H1 (cell line): ENCODE measurements at regions not wholly inside any gene's neighbourhood (a gene's known extent, or its start where the extent isn't known, plus 50 kb on each side); places are given as distances from the start of the nearest gene placed in this dataset.

Source experiments
- CTCF ChIA-PET: fragments of 300-600 bp; sonication (Branson Sonifier 250); formaldehyde crosslinking; loops from one replicate; lab custom pipeline; 2021; ENCODE audit not compliant: partially characterized antibody; lab: Charles Lee
- POLR2A ChIA-PET: fragments of 300-600 bp; sonication (Branson Sonifier 250); formaldehyde crosslinking; loops from one replicate; lab custom pipeline; 2021; ENCODE audit warnings: inconsistent platforms; ENCODE audit not compliant: partially characterized antibody; lab: Charles Lee
- DNase-seq, 2 experiments: peaks; one replicate each; pipeline versions ENCODE4 v3.0.0 to v3.0.0-alpha.2; 2010 to 2022; ENCODE audit warnings: low spot score in 2 of 2, low read depth in 1 of 2, mixed read lengths in 1 of 2
- FAIRE-seq: peaks from 2 replicates; lab custom pipeline; 2011; peaks lifted over from hg19 to GRCh38; lab: Jason Lieb, UNC
- H2AFZ ChIP-seq: 2 replicates; pipeline ENCODE4 v1.8.1; 2012; ENCODE audit warnings: low read length, inconsistent platforms
- H2AK5ac ChIP-seq: 2 replicates; pipeline ENCODE4 v1.6.1; 2013; ENCODE audit warnings: low read depth, low read length
- H2BK120ac ChIP-seq: replicated peaks from 2 replicates; pipeline ENCODE3; 2013; ENCODE audit warnings: low read depth, low read length, inconsistent platforms
- H2BK12ac ChIP-seq: 2 replicates; pipeline ENCODE4 v1.6.1; 2013; ENCODE audit warnings: low read depth, low read length
- H2BK15ac ChIP-seq: 2 replicates; pipeline ENCODE4 v1.6.1; 2013; ENCODE audit warnings: low read length
- H2BK20ac ChIP-seq: 2 replicates; pipeline ENCODE4 v1.6.1; 2013; ENCODE audit warnings: low read length
- H2BK5ac ChIP-seq: 2 replicates; pipeline ENCODE4 v1.6.1; 2013; ENCODE audit warnings: low read depth, low read length
- H3K14ac ChIP-seq: 2 replicates; pipeline ENCODE4 v1.6.1; 2013; ENCODE audit warnings: inconsistent platforms; ENCODE audit not compliant: insufficient read length
- H3K18ac ChIP-seq: 2 replicates; pipeline ENCODE4 v1.6.1; 2013; ENCODE audit warnings: low read length; ENCODE audit errors: extremely low read depth
- H3K23ac ChIP-seq: 2 replicates; pipeline ENCODE4 v1.6.1; 2013; ENCODE audit warnings: inconsistent platforms; ENCODE audit not compliant: insufficient read length
- H3K23me2 ChIP-seq: 2 replicates; pipeline ENCODE4 v1.6.1; 2013; ENCODE audit warnings: low read depth, low read length
- H3K27ac ChIP-seq: 2 replicates; pipeline ENCODE4 v1.6.1; 2011; ENCODE audit warnings: low read depth, low read length, inconsistent platforms
- H3K27me3 ChIP-seq, 4 experiments: replicated peaks in 1 of 4; 1 replicate in 1 of 4; 2 replicates in 3 of 4; pipeline versions ENCODE4 v1.6.1 to v1.8.1; 2011 to 2013; ENCODE audit warnings: low read length in 3 of 4, mild to moderate bottlenecking in 3 of 4, inconsistent platforms in 2 of 4, mixed read lengths in 2 of 4, moderate library complexity in 1 of 4; ENCODE audit not compliant: control insufficient read depth in 3 of 4, insufficient read depth in 3 of 4; ENCODE audit errors: extremely low read depth in 1 of 4
- H3K36me3 ChIP-seq, 4 experiments: 2 replicates each; pipeline versions ENCODE4 v1.6.1 to v1.8.1; 2011 to 2013; ENCODE audit warnings: mild to moderate bottlenecking in 4 of 4, low read length in 3 of 4, moderate library complexity in 2 of 4, control low read depth in 1 of 4, inconsistent platforms in 1 of 4; ENCODE audit not compliant: insufficient read depth in 4 of 4, control insufficient read depth in 2 of 4
- H3K4ac ChIP-seq: replicated peaks from 2 replicates; pipeline ENCODE3; 2013; ENCODE audit warnings: low read length, low read depth, mixed read lengths, inconsistent platforms; ENCODE audit not compliant: insufficient read length
- H3K4me1 ChIP-seq, 4 experiments: replicated peaks in 1 of 4; 1 replicate in 1 of 4; 2 replicates in 3 of 4; pipeline versions ENCODE4 v1.6.1 to v1.8.1; 2011 to 2013; ENCODE audit warnings: low read length in 3 of 4, inconsistent platforms in 2 of 4, mixed read lengths in 1 of 4; ENCODE audit not compliant: insufficient read depth in 4 of 4, control insufficient read depth in 3 of 4
- H3K4me2 ChIP-seq, 2 experiments: 2 replicates each; pipeline versions ENCODE4 v1.6.1 to v1.8.1; 2011 to 2013; ENCODE audit warnings: low read depth in 2 of 2, low read length in 2 of 2, control low read depth in 1 of 2, inconsistent platforms in 1 of 2, mild to moderate bottlenecking in 1 of 2; ENCODE audit not compliant: insufficient read depth in 1 of 2
- H3K4me3 ChIP-seq, 4 experiments: fragments of 200-600, 300-600 bp in 1 of 4; sonication (generic), shearing (Covaris generic), sonication (Bioruptor Twin) in 1 of 4; 2 replicates each; pipeline versions ENCODE4 v1.5.1 to v1.8.1; 2011 to 2016; ENCODE audit warnings: low read length in 4 of 4, low read depth in 3 of 4, control low read depth in 2 of 4, inconsistent platforms in 2 of 4, mild to moderate bottlenecking in 2 of 4, mixed read lengths in 1 of 4, moderate library complexity in 1 of 4; ENCODE audit not compliant: insufficient read depth in 2 of 4; ENCODE audit errors: extremely low read depth in 1 of 4
- H3K56ac ChIP-seq: replicated peaks from 2 replicates; pipeline ENCODE3; 2013; ENCODE audit warnings: low read depth, mild to moderate bottlenecking, mixed read lengths, low read length, inconsistent platforms; ENCODE audit not compliant: insufficient read length
- H3K79me1 ChIP-seq: 2 replicates; pipeline ENCODE4 v1.6.1; 2013; ENCODE audit warnings: low read depth, low read length, control low read depth
- H3K79me2 ChIP-seq, 2 experiments: 2 replicates each; pipeline versions ENCODE4 v1.6.1 to v1.8.1; 2012 to 2013; ENCODE audit warnings: low read length in 2 of 2, mild to moderate bottlenecking in 2 of 2, inconsistent platforms in 1 of 2; ENCODE audit not compliant: insufficient read depth in 2 of 2, control insufficient read depth in 1 of 2
- H3K9ac ChIP-seq, 4 experiments: replicated peaks in 1 of 4; 1 replicate in 1 of 4; 2 replicates in 3 of 4; pipeline versions ENCODE4 v1.6.1 to v1.8.1; 2011 to 2013; ENCODE audit warnings: low read depth in 3 of 4, low read length in 3 of 4, control low read depth in 2 of 4, mild to moderate bottlenecking in 2 of 4, moderate library complexity in 2 of 4, inconsistent platforms in 1 of 4; ENCODE audit errors: extremely low read depth in 1 of 4
- H3K9me3 ChIP-seq, 2 experiments: 2 replicates each; pipeline versions ENCODE4 v1.6.1 to v1.8.1; 2012 to 2013; ENCODE audit warnings: mild to moderate bottlenecking in 2 of 2, moderate library complexity in 2 of 2, control low read depth in 1 of 2, inconsistent platforms in 1 of 2, low read depth in 1 of 2, low read length in 1 of 2, mixed read lengths in 1 of 2; ENCODE audit not compliant: insufficient read depth in 2 of 2
- H4K20me1 ChIP-seq, 2 experiments: replicated peaks in 1 of 2; 2 replicates each; pipeline versions ENCODE3 to v1.8.1; 2011 to 2013; ENCODE audit warnings: inconsistent platforms in 2 of 2, low read length in 2 of 2, mild to moderate bottlenecking in 1 of 2; ENCODE audit not compliant: insufficient read depth in 2 of 2, control insufficient read depth in 1 of 2
- H4K5ac ChIP-seq: 2 replicates; pipeline ENCODE4 v1.6.1; 2013; ENCODE audit warnings: low read length, low read depth, mixed read lengths, inconsistent platforms; ENCODE audit not compliant: insufficient read length
- H4K8ac ChIP-seq: 2 replicates; pipeline ENCODE4 v1.8.0; 2013; ENCODE audit warnings: mild to moderate bottlenecking, moderate library complexity, low read length, inconsistent platforms; ENCODE audit not compliant: insufficient read depth; ENCODE audit errors: extremely low read depth
- H4K91ac ChIP-seq: replicated peaks from 2 replicates; pipeline ENCODE3; 2013; ENCODE audit warnings: low read length, mixed read lengths, inconsistent platforms; ENCODE audit not compliant: insufficient read length
- BCL11A ChIP-seq, 2 experiments: IDR thresholded peaks; one replicate each; pipeline ENCODE4 v1.6.1; 2011; ENCODE audit warnings: low read depth in 2 of 2, low read length in 2 of 2, mild to moderate bottlenecking in 2 of 2
- CEBPB ChIP-seq: IDR thresholded peaks from 2 replicates; pipeline ENCODE4 v1.6.1; 2012; ENCODE audit warnings: low read depth, low read length
- CHD1 ChIP-seq: IDR thresholded peaks from 2 replicates; pipeline ENCODE4 v1.6.1; 2012; ENCODE audit warnings: low read depth, low read length, improper control_type of control experiment
- EGR1 ChIP-seq: IDR thresholded peaks from 2 replicates; pipeline ENCODE4 v1.6.1; 2011; ENCODE audit warnings: low read depth, low read length, borderline replicate concordance
- EP300 ChIP-seq, 2 experiments: IDR thresholded peaks; 1 replicate in 1 of 2; 2 replicates in 1 of 2; pipeline ENCODE4 v1.6.1; 2011 to 2012; ENCODE audit warnings: low read depth in 2 of 2, low read length in 2 of 2, mild to moderate bottlenecking in 2 of 2, borderline replicate concordance in 1 of 2, inconsistent platforms in 1 of 2, moderate library complexity in 1 of 2
- GTF2F1 ChIP-seq: IDR thresholded peaks from 2 replicates; pipeline ENCODE4 v1.6.1; 2012; ENCODE audit warnings: low read depth, low read length, improper control_type of control experiment, borderline replicate concordance
- HDAC6 ChIP-seq: IDR thresholded peaks from one replicate; pipeline ENCODE4 v1.7.1; 2012; ENCODE audit warnings: low read depth, mild to moderate bottlenecking, inconsistent platforms, low read length, moderate library complexity
- JUND ChIP-seq: IDR thresholded peaks from 2 replicates; pipeline ENCODE4 v1.6.1; 2011; ENCODE audit warnings: mild to moderate bottlenecking, improper control_type of control experiment, low read length
- MAFK ChIP-seq: IDR thresholded peaks from 2 replicates; pipeline ENCODE4 v1.6.1; 2012; ENCODE audit warnings: low read depth, mild to moderate bottlenecking, improper control_type of control experiment, low read length
- POU5F1 ChIP-seq: IDR thresholded peaks from 2 replicates; pipeline ENCODE4 v1.6.1; 2011; ENCODE audit warnings: low read depth, mild to moderate bottlenecking, low read length, moderate library complexity
- RNF2 ChIP-seq: fragments of 200-900, 300-1000 bp; sonication (generic); IDR thresholded peaks from 2 replicates; pipeline ENCODE4 v1.7.1; 2016; ENCODE audit warnings: borderline replicate concordance, low read depth, mild to moderate bottlenecking, antibody characterized with exemption, low read length; ENCODE audit not compliant: poor library complexity, severe bottlenecking; ENCODE audit errors: missing control alignments
- SRF ChIP-seq: IDR thresholded peaks from 2 replicates; pipeline ENCODE4 v1.6.1; 2011; ENCODE audit warnings: mild to moderate bottlenecking, low read depth, low read length, moderate library complexity
- WGBS, 2 experiments: shearing (Covaris generic) in 1 of 2; methylation state at CpG; one replicate each; pipeline versions ENCODE4 v1.1.6 to v1.1.7; 2013 to 2015; ENCODE audit warnings: low lambda C conversion rate in 2 of 2, mixed read lengths in 2 of 2, inconsistent platforms in 1 of 2, low coverage in 1 of 2, missing lambda C conversion rate in 1 of 2; ENCODE audit not compliant: insufficient replicate concordance in 2 of 2, insufficient coverage in 1 of 2, insufficient read length in 1 of 2; ENCODE audit errors: extremely low coverage in 1 of 2, missing lambda C conversion rate in 1 of 2; 5-methylcytosine and 5-hydroxymethylcytosine counted together

- H3K4ac ChIP-seq: no peak overlapping the region
- H3K36me3 ChIP-seq: no peaks in the 10 kb centered on the region
- no peak overlapping the region for H3K27ac ChIP-seq
- 93% methylated on average over 3 of the region's 3 CpGs; no CpG with 5 or more reads in 1 of the 2 experiments for WGBS, 2 experiments
- no peak overlapping the region for H3K56ac ChIP-seq
- no peak overlapping the region for H2BK12ac ChIP-seq
- ChIA-PET POLR2A (interaction anchor here (0.6 kb wide), 1 partner anchor 301 kb away, joined by 3 read pairs; no protein-coding TSS in a partner anchor), CTCF (interaction anchor here (1.2 to 8.7 kb wide), 5 partner anchors 11 to 369 kb away, joined by 3 to 88 read pairs (median 4); no protein-coding TSS in a partner anchor)
- no peaks in the 10 kb centered on the region for H3K79me2 ChIP-seq
- H3K9ac ChIP-seq: no peak overlapping the region
- no peaks in the 10 kb centered on the region for H4K20me1 ChIP-seq
- H4K5ac ChIP-seq: no peak overlapping the region
- FAIRE-seq (no peak), DNase-seq (no peak)
- H2BK5ac ChIP-seq: no peak overlapping the region
- H3K23ac ChIP-seq: no peak overlapping the region
- H2BK20ac ChIP-seq: no peak overlapping the region
- no peaks in the 10 kb centered on the region; a peak in 1 of 7 replicates for H3K27me3 ChIP-seq
- H3K18ac ChIP-seq: no peak overlapping the region
- H3K4me1 ChIP-seq: no peaks in the 10 kb centered on the region; a peak in 2 of 7 replicates
- H4K8ac ChIP-seq: no peak overlapping the region
- no peaks in the 10 kb centered on the region for H3K9me3 ChIP-seq
- TF ChIP-seq HDAC6: no peak
- no peak for TF ChIP-seq EP300 (IDR thresholded peaks at IDR 0.05; ENCODE audit: borderline replicate concordance in 1 of 2, low read depth in 2 of 2, low read length in 2 of 2)
- no peak for TF ChIP-seq CHD1
- no peak for TF ChIP-seq SRF
- TF ChIP-seq JUND: no peak
- no peak for TF ChIP-seq GTF2F1
- no peak for TF ChIP-seq MAFK
- no peak for TF ChIP-seq EGR1
- no peak for TF ChIP-seq CEBPB
- no peak for TF ChIP-seq POU5F1
- no peak for TF ChIP-seq BCL11A (IDR thresholded peaks at IDR 0.05; ENCODE audit: low read depth in 2 of 2, low read length in 2 of 2)
- no peak for TF ChIP-seq RNF2
- no peak overlapping the region for H3K4me2 ChIP-seq
- H2BK15ac ChIP-seq: no peak overlapping the region
- H3K79me1 ChIP-seq: no peaks in the 10 kb centered on the region
- no peak overlapping the region for H4K91ac ChIP-seq
- H2BK120ac ChIP-seq: no peak overlapping the region
- H3K14ac ChIP-seq: no peak overlapping the region
- H2AK5ac ChIP-seq: no peak overlapping the region
- no peak overlapping the region for H3K4me3 ChIP-seq
- H3K23me2 ChIP-seq: no peaks in the 10 kb centered on the region
- no peak overlapping the region for H2AFZ ChIP-seq
Measured at GRCh38 chr3:43866529-43867353, 176.0 kb downstream of the ABHD5 start.
